Forelimb muscle (tissue), 1 donor: ENCODE measurements at regions not wholly inside any gene's neighbourhood (a gene's known extent, or its start where the extent isn't known, plus 50 kb on each side); places are given as distances from the start of the nearest gene placed in this dataset.

ENCODE experiments used
- DNase-seq: peaks from one replicate; pipeline ENCODE4 v3.0.0-alpha.2; 2013; ENCODE audit warnings: low read depth

DNA sequence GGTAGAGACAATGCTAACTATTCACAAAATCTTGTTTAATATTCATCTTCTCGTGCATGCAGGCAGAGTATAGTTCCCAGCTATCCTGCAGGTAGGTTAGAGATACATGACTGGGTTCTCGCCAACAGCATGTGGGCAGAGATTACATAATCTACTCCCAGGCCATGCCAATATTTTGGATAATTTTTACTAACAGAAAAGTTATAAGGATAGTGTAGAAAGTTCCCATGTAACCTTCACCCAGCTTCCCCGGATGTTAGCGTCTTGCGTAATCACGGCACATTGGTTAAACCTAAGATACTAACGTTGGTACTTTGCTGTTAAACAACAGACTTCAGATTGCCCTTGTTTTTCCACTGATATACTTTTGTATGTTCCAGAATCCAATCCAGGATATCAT lies 215.5 kb upstream of the LARGE1 start:
- DNase-seq, result no peak

GRCh38 chr22:34150023-34150422 lies 229.7 kb upstream of the LARGE1 start:
- no peak for DNase-seq

GRCh38 chr22:34159491-34159890 lies 239.2 kb upstream of the LARGE1 start:
- no peak for DNase-seq

GRCh38 chr22:34160141-34160783 lies 240.0 kb upstream of the LARGE1 start:
- DNase-seq, result no peak

GRCh38 chr22:34161431-34162123 lies 241.3 kb upstream of the LARGE1 start:
- DNase-seq, result no peak

GRCh38 chr22:34198976-34199375 lies 278.7 kb upstream of the LARGE1 start:
- DNase-seq, result no peak

- no peak for DNase-seq
Observed at GRCh38 chr22:34210301-34210700, 290.0 kb upstream of the LARGE1 start.

- DNase-seq, result no peak
Observed at GRCh38 chr22:34214372-34214771, 294.1 kb upstream of the LARGE1 start.

- DNase-seq, result no peak
Observed at GRCh38 chr22:34225278-34225677, 305.0 kb upstream of the LARGE1 start.

DNA sequence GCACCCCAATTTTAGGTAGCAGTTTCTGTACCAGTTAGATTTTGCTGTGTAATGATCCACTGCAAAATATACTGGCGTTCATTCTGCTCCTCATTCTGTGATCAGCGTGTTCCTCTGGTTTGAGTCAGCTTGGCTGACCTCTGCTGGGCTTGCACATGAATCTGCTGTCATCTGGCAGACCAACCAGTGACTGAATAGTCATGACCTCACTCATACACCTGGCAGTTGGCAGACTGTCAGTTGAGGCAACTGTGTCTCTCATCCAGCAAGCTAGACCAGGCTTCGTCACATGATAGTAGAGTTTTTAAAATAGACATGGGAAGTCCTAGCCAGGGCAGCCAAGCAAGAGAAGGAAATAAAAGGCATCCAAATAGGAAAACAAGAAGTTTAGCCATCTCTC lies 316.3 kb upstream of the LARGE1 start:
- DNase-seq, result no peak

- no peak for DNase-seq
Observed at GRCh38 chr22:34239421-34239820, 319.1 kb upstream of the LARGE1 start.

GRCh38 chr22:34243023-34243422 lies 322.7 kb upstream of the LARGE1 start:
- no peak for DNase-seq

DNA sequence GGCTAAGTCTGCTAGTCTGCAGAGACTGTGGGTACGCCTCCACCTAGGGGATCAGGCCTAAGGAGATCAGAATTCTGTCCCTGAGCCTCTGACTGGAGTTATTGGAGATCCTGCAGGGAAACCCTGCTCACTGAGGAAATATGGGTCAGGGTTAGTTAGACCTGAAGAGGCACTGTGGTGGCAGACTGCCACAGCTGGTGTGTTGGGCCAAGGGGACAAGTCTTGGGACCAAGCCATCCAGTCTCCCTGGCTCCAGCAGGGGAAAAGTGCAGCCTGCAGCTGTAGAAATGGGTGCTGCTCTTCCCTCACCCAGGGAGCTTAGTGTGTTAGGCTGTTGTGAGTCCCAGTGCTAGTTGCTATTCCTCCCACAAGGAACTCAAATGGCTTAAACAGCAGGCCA lies 334.8 kb upstream of the LARGE1 start:
- no peak for DNase-seq

DNA sequence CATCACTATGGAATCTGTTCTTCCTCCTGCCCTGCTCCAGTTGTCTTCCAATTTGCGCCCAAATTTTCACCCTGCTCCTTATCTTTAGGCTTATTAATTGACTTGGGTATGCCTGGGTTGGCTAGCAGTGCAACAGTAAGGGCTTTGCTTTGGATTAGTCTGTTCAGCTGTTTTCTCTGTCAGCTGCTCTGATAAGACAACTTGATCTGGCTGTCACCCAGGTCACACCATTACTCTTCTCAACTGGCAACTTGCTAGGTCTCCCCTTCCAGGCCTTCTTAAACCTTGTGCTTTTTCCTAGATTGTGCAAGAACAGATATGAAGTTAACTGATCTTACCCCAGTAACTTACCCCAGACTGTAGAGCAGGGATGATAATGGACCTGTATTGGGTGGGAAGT lies 357.8 kb upstream of the LARGE1 start:
- no peak for DNase-seq

GRCh38 chr22:34281738-34282137 lies 361.5 kb upstream of the LARGE1 start:
- DNase-seq, result no peak

GRCh38 chr22:34283844-34284243 lies 363.6 kb upstream of the LARGE1 start:
- no peak for DNase-seq

- no peak for DNase-seq
Observed at GRCh38 chr22:34293324-34293723, 373.0 kb upstream of the LARGE1 start.

DNA sequence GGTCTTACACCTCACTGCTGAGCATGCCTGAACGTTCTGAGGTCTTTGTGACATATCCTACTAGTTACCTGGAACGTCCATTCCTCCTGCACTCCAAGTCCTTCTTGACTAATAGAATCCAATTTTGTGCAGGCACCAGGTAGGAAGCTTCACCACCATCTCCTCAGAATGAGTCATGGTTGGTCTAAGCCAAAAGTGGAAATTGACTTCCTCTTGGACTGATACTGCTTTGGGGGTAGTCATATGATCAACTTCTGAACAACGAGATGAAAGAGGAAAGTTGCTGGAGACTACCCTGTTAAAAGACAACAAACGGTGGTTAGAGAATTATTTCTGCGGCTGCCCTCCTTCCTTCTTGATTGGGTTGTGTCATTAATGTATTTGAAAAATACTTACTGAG lies 374.2 kb upstream of the LARGE1 start:
- no peak for DNase-seq

- no peak for DNase-seq
Observed at GRCh38 chr22:34294986-34295385, 374.7 kb upstream of the LARGE1 start.

- no peak for DNase-seq
Observed at GRCh38 chr22:34296461-34296860, 376.2 kb upstream of the LARGE1 start.

DNA sequence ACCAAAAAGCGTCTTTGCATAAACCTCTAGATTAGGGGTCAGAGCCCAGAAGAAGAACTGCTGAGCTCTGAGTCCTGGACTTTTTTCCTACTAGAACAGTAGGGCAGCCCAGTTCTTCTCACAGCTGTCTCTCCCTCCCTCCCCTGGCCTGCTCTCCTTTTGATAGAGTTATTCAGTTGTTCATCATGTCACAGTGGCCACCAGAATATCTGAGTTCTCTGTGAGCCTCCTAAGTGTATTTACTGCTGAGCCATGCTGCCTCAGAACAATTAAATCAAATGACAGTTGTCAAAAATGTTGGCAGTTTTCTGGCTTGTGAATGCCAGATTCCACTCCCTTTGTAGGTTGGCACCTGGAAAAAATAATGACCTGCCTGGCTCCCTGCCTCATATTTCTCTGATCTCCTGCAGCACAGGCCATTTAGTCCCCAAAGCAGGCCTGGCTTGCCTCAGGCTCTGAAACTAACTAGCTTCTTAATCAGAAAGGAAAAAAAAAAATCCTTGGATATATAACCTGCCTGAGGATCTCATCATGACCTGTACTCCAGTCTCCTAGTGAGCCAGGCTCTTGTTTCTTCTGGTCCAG lies 377.4 kb upstream of the LARGE1 start:
- DNase-seq, result no peak

- DNase-seq, result no peak
Observed at GRCh38 chr22:34299496-34299895, 379.2 kb upstream of the LARGE1 start.

DNA sequence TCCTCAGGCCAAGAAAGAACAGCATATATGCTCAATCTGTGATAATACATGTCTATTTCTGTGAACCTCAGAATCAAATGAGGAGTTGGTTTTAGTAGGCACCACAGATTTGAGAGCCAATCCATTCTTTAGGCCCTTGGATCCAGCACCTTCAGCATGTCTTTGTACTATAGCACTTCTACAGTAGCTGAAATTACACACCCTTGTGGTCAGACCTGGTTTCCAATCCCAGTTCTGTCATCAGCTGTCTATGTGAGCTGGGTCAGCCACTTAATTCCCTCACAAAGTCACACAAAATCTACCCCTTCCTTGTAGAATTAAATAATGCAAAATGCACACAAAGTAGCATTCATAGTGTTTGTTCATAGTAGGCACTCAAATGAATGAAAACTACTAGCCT lies 381.3 kb upstream of the LARGE1 start:
- DNase-seq, result no peak
